ENCODE measurements at regions not wholly inside any gene's neighbourhood (a gene's known extent, or its start where the extent isn't known, plus 50 kb on each side); places are given as distances from the start of the nearest gene placed in this dataset.

- H3K36me3 ChIP-seq, result no peaks in the 10 kb centered on the region
- no peak overlapping the region for H3K27ac ChIP-seq
- no peaks in the 10 kb centered on the region for H3K9me3 ChIP-seq (ENCODE audit: severe bottlenecking)
- H3K4me3 ChIP-seq (ENCODE audit: low read depth, low read length), result no peak overlapping the region
- no peaks in the 10 kb centered on the region for H3K27me3 ChIP-seq (ENCODE audit: insufficient read depth, low read depth, severe bottlenecking)
- no peak for DNase-seq
- no peak for TF ChIP-seq CTCF (IDR thresholded peaks at IDR 0.05; ENCODE audit: low read depth, low read length)
Measured at GRCh38 chr7:86222806-86223205, 420.9 kb upstream of the GRM3 start.

- no peak overlapping the region for H3K4me3 ChIP-seq (ENCODE audit: low read depth, low read length)
- H3K9me3 ChIP-seq (ENCODE audit: severe bottlenecking), result no peaks in the 10 kb centered on the region
- no peak overlapping the region for H3K27ac ChIP-seq
- no peaks in the 10 kb centered on the region for H3K36me3 ChIP-seq
- no peak for DNase-seq
- no peaks in the 10 kb centered on the region for H3K27me3 ChIP-seq (ENCODE audit: insufficient read depth, low read depth, severe bottlenecking)
- no peak for TF ChIP-seq CTCF (IDR thresholded peaks at IDR 0.05; ENCODE audit: low read depth, low read length)
Measured at GRCh38 chr7:86214734-86215133, 429.0 kb upstream of the GRM3 start.

GRCh38 chr7:86212976-86213375 lies 430.7 kb upstream of the GRM3 start:
- Histone ChIP-seq H3K4me3 (ENCODE audit: low read depth, low read length) (no peak overlapping the region), H3K36me3 (no peaks in the 10 kb centered on the region), H3K9me3 (ENCODE audit: severe bottlenecking) (no peaks in the 10 kb centered on the region), H3K27ac (no peak overlapping the region), H3K27me3 (ENCODE audit: insufficient read depth, low read depth, severe bottlenecking) (no peaks in the 10 kb centered on the region)
- DNase-seq, result no peak
- TF ChIP-seq CTCF (IDR thresholded peaks at IDR 0.05; ENCODE audit: low read depth, low read length), result no peak

- no peaks in the 10 kb centered on the region for H3K27me3 ChIP-seq (ENCODE audit: insufficient read depth, low read depth, severe bottlenecking)
- H3K27ac ChIP-seq, result no peak overlapping the region
- DNase-seq, result no peak
- no peak overlapping the region for H3K4me3 ChIP-seq (ENCODE audit: low read depth, low read length)
- H3K36me3 ChIP-seq, result no peaks in the 10 kb centered on the region
- no peak for TF ChIP-seq CTCF (IDR thresholded peaks at IDR 0.05; ENCODE audit: low read depth, low read length)
- H3K9me3 ChIP-seq (ENCODE audit: severe bottlenecking), result no peaks in the 10 kb centered on the region
Measured at GRCh38 chr7:86209036-86209435, 434.7 kb upstream of the GRM3 start.

GRCh38 chr7:86207740-86208139 lies 436.0 kb upstream of the GRM3 start:
- Histone ChIP-seq H3K36me3 (no peaks in the 10 kb centered on the region), H3K27ac (no peak overlapping the region), H3K4me3 (ENCODE audit: low read depth, low read length) (no peak overlapping the region), H3K9me3 (ENCODE audit: severe bottlenecking) (peaks cover under 1% of the 10 kb centered on the region), H3K27me3 (ENCODE audit: insufficient read depth, low read depth, severe bottlenecking) (no peaks in the 10 kb centered on the region)
- no peak for TF ChIP-seq CTCF (IDR thresholded peaks at IDR 0.05; ENCODE audit: low read depth, low read length)
- DNase-seq, result no peak

- no peak for DNase-seq
- Histone ChIP-seq H3K36me3 (no peaks in the 10 kb centered on the region), H3K27me3 (ENCODE audit: insufficient read depth, low read depth, severe bottlenecking) (no peaks in the 10 kb centered on the region), H3K9me3 (ENCODE audit: severe bottlenecking) (peaks cover 10% of the 10 kb centered on the region), H3K27ac (no peak overlapping the region), H3K4me3 (ENCODE audit: low read depth, low read length) (no peak overlapping the region)
- no peak for TF ChIP-seq CTCF (IDR thresholded peaks at IDR 0.05; ENCODE audit: low read depth, low read length)
Measured at GRCh38 chr7:86202833-86203232, 440.9 kb upstream of the GRM3 start.
